Hindlimb muscle (tissue), 1 donor: ENCODE measurements at regions not wholly inside any gene's neighbourhood (a gene's known extent, or its start where the extent isn't known, plus 50 kb on each side); places are given as distances from the start of the nearest gene placed in this dataset.
"Not testable (repeated sequence)": the region's sequence is repeated elsewhere in the genome, so short reads cannot be mapped to it uniquely, and the experiment has no call there.

Experiments used
- DNase-seq: peaks from one replicate; pipeline ENCODE4 v3.0.0-alpha.2; 2013

DNA sequence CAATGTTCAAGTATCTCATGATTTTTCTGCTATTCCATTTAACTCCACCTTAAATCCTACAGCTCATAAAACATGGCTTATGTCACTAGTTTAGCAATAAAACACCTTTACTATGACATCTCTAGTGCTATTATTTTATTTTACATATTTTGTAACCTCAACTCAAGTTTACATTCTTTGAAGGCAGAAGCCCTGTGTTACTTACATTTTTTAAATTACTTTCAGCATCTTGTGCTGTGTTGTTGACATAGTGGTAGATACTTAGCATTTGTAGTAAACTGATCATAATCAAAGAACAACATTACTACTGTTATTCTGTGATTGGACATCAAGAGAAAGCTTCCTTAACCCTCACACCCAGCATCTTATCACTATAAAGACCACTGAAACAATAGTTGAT is 216.1 kb downstream of the BMP4 start:
- DNase-seq: no peak

DNA sequence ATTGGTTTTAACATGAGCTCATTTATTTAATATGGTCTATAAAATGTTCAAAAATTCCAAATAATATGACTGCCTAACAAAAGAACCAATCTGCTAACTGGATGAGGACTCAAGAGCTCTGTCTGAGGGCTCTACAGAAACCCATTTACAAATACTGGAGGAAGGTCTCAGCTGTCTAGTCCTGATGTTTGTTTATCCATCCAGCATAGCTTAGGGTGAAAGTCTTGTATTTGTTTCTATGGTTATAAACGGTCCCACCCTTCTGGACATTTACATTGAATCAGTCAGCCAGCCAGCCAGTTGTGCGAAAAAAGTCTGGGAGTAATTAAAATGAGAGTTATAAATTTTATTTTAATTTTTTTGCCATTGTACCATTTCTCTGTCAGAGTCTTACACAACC is 220.7 kb downstream of the BMP4 start:
- no peak for DNase-seq

DNA sequence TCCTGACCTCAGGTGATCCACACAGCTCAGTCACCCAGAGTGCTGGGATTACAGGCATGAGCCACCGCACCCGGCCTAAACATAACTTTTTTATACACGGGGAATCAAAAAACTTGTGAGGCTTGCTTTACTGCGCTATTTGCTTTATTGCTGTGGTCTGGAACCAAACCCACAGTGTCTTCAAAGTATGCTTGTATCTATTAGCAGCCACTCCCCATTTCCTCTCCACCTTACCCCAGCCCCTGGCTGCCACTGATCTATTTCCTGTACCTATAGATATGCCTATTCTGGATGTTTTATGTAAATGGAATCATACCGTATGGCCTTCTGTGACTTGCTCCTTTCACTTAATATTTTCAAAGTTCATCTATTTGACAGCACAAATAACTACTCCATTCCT is 233.4 kb downstream of the BMP4 start:
- DNase-seq: no peak

DNA sequence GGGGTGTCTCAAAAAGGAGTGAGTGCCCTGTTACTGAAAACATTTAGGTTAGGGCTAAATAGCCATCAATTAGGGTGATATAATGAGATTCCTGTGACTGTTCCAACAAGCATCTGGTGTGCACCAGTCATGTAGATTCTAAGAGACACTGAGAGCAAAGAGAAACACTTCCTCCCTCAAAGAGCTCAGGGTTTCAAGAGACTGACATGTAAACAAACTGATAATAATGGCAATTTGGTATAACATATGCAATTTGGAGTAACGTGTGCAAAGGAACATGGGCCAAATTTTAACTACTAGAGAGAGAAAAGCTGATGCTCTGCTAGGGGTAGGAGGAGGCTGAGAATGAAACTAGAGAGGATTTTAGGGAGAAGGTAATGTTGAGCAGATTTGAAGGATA is 237.1 kb downstream of the BMP4 start:
- DNase-seq: no peak

DNA sequence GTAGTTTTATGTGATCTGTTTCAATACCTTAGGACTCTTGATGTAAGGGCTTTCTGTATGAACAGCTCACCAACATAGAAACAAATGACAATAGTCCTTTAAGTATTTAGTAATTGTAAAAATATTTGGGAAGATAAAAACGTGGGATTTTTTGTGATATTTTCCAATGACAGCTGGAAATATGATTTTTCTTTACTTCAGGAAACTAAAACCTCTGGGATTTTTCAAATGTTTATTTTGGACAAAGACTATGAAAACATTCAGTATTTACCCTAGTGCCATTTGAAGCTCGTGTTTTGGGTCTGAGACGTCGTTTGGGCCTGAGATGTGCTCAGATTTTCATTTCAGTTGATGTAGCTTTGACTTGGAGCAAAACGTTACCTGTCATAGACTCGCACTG is 240.0 kb downstream of the BMP4 start:
- DNase-seq: peak; percentile 19

DNA sequence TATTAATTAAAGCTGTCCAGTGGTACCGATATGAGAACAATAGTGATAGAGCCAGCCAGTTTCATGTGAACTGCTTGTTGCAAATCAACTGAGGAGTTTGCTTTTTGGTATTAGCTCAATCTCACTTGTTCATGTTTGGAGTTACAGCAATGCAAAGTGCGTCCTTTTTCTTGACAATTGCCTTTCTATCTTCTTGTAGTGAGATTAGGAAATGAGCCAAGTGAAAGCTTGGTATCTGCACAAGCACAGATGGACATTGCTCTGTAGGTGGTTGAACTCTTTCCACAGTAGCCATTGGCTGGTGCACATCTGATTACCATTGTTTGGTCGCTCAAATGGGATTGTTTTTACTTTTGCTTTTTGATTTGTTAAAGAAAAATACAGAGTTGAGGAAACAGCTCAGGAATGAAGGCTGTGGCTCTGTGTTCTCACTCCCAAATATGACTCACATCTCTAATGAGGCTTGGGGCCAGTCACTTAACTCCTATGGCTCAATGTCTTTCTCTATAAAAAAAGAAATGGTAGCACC is 241.4 kb downstream of the BMP4 start:
- peak; percentile 15 for DNase-seq

DNA sequence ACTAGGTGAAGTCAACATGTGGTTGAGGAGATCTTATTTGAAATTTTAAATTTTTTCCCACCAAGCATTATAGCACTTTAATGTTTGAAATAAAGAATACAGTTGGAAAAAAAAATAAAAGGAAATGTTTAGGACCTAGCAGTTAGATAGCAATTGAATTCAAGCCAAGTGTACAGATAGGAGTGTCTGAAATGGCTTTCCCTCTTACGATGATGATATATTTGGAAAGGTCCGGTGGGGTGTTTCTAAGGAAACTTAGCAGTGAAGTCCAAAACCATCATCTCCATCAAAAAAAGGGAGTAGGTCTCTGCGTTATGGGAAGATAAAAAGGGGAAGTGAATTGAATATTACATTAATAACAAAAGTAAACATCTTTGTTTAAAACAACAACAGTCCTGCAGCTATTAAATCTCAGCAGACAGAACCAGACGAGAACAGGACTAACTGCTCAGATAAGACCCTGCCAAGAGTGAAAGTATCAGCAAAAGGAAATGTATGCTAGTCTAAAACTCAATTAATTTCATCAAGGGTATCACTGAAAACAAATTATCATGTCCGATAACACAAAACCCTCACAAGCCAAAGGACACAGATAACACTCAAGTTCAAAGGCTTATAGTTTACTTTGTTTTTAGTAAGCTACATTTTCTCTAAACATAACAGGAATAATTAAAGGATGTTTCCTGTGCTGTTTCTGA is 242.0 kb downstream of the BMP4 start:
- DNase-seq: no peak

DNA sequence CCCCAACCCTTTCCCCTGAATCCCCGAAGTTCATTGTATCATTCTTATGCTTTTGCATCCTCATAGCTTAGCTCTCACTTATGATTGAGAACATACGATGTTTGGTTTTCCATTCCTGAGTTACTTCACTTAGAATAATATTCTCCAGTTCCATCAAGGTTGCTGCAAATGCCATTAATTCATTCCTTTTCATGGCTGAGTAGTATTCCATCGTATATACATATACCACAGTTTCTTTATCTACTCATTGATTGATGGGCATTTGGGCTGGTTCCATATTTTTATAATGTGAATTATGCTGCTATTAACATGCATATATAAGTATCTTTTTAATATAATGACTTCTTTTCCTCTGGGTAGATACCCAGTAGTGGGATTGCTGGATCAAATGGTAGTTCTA is 243.7 kb downstream of the BMP4 start:
- not testable (repeated sequence) for DNase-seq

DNA sequence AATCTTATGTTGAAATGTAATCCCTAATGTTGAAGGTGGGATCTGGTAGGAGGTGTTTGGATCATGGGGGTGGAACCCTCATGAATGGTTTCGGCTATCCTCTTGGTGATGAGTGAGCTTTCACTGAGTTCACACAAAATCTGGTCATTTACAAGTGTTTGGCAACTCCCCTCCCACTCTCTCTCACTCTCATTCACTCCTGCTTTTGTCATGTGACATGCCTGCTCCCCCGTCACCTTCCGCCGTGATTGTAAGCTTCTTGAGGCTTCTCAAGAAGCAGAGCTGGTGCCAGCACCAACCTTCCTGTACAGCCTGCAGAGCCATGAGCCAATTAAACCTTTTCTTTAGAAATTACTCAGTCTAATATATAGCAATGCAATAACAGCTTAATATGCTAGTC is 245.4 kb downstream of the BMP4 start:
- DNase-seq: no peak

DNA sequence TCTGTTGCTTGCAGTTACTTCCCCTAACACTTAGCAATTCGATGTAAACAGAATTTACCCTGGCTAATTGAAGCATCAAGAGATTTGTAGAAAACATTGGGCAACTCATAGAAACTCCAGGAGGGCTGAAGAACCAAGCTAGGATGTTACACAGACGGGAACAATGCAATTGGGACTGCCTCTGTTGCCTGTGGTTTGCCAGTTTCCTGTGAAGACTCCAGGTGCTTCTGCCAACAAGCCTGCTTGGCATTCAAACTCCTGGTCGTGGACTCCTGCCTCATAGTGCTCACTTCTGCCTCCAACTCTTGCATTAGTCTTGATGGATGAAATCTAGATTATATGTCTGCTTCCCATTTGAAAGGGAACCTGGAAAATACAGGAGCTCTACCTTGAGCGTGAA is 246.0 kb downstream of the BMP4 start:
- DNase-seq: no peak

DNA sequence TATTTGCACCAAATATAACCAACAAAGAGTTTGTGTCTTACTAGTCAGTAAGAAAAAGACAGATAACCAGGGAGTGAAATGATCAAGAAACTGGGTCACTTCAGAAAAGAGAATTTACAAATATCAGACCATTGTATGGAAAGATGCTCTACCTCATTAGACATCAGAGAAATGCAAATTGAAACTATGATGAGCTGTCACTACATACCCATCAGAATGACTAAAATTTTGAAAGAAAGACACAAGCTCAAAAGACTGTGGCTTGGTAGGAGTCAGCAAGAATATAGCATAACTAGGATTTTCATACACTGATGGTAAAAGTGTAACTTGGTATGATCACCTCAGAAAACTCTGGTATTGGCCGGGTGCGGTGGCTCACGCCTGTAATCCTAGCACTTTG is 247.2 kb downstream of the BMP4 start:
- no peak for DNase-seq

DNA sequence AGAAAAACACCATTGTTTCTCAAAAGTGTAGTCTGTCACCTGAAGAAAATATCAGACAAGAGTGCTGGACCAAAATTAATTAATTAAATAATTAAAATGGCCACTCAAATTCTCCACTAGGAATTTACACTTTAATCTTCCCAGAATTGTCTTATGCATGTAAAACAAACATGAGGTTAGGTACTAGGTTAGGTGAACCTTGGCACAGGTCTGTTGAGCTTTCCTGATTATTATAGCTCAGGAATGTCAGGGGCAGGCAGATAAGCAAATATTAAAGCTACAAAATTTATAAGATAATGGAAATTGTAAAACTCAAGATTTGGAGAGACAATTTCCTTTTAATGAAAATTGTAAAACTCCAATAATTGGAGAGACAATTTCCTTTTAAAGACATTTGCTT is 253.2 kb downstream of the BMP4 start:
- DNase-seq: no peak

DNA sequence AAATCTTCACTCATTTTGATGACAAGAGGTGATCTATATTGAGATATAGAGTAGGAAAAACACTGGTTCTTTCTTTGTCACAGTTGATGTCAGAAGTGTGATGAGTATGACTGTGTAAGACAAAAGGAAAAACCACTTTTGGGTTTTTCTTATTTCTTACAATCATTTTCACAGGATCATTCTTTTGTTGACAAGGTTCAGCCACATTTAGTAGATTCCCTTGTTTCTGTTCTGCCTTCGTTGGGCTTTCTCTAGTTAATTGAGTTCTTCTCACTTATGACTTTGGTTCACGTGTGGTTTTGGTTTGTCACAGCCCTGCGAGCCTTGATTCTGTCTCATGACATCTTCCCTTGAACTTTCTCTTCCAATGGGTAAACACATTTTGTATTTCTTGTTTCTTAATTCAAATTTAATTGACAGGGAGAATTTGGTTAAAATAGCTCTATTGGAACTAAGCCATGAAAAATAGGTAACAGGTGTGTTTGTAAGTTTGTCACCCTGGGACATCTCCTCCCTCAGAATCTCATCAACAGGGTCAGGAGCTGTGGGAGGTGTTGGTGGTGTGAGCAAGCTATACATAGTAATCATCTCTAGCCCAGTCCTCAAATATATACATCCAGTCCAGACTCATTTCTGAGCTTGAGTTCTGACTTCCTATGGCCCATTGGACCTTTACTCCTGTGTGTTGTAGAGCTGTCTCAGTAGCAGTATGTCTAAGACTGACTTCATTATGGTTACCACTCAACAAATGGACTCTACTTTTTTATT is 255.3 kb downstream of the BMP4 start:
- no peak for DNase-seq

DNA sequence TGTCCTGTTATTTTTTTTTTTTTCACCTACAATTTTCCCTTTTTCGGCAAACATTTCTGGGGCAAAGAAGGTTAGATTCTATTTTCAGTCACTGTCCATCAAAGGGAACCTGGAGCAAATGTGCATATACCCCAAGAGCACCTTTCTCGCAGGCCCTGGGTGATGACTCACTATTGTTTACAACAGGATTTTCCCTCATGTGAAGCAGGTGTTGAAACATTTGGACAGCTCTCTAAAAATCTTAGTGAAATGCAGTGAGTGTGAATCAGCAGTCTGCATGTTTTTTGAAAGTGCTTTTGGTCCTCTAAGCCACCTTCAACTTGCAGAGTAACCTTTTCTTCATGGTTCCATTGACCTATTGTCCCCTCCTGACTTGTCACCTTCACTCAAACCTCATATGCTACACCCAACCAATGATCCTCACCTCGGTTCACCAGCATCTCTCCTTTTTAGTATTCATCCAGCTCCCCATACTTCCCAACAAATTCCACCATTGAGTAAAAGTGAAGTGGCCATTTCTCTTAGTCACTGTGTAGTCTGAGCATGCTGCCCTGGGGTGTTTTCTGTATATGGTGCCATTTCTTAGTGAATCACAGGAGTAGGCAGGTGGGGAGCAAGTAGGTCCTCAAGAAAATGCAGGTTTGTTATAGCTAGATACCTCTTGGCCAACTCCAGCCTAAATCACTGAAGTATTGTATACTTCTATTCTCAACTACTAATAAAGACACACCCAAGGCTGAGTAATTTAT is 260.2 kb downstream of the BMP4 start:
- no peak for DNase-seq

DNA sequence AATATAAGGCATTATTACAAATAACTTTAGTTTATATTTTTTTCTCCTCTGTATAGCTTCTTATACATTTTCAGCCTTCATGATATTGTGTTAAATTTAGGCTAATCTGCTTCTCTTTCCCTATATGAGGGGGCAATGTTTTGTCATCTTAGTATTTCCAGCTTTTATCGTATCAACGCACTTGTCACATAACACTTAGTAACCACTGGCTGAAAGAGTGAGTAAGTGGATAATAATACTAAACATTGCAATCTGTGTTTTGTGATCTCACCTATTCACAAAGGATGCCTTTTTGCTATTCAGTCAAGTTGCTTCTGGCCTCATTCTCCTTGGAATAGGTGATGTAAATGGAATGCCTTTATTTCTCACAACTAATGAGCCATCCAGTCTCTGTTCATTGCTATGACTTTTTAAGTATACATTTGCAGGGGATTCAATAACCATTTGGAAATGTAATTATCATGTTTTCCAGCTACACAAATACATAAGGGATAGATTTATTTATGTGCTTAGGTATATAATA is 260.9 kb downstream of the BMP4 start:
- no peak for DNase-seq

DNA sequence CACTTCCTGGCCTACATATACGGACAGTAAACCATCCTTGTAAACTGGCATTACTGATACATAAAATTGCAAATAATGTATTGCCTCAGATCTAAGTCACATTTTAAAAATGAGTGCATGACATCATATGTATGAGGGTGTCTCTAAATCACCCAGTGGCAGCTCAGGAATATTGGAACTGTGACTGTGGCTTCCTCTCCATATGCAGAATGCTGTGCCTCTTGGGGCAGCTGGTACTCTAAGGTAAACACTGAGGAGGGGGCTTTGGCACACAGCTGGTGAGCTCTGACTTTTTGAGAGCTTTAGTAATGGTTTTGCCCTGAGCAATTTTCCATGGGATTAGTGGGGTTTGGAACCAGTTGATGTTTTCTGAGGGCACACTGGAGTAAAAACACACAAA is 263.7 kb downstream of the BMP4 start:
- no peak for DNase-seq

DNA sequence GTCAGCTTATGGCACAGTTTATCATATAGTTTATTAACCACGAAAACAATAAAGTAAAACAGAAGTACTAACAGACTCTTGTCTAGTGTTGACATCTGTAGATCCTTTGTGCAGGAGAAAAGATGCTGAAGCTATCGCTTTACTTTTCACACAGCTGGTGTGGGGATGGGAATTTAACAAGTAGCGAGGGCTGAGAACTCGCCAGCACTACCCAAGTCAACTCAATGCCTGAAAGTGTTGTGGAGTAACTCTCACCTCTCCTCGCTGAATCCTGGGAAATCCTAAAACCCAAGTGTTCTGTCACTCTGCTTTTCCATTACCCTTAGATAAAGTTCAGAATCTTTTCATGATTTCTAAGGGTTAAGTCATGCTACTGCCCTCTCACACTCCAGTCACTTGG is 264.2 kb downstream of the BMP4 start:
- DNase-seq: no peak

DNA sequence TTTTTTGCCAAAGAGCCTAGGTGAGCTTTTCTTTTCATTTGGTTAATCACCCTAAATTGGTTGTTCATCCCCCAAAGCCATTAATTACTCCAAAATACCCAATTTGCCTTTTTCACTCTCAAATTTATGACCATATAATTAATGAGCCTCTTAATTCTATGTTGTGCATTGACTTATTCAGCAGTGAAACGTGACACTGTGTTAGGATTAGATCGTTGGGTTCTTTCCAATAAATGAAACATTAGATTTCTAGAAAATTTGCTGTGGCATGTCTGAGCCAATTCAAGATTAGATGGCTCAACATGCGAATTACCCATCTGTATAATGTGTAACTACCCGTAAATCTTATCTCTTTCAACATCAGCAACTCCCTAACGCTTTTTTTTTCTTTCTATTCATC is 273.4 kb downstream of the BMP4 start:
- DNase-seq: no peak

DNA sequence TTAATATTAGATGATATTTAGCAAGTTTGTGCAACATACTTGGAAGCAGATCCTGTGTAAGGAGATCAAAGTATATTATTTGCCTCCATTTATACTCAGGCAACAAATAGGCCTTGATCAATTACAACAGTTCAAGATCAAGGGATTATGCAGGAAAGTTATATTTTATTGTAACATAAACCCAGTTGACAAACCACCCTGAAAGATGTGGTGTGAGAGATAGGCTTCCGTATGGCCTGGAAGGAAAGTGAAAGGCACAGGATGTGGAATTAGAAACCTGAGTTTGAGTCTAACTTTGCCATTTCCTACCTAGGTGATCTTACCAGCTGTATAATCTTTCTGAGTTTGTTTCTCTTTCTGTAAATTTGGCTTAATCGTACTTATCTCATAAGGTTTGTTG is 284.1 kb downstream of the BMP4 start:
- no peak for DNase-seq

DNA sequence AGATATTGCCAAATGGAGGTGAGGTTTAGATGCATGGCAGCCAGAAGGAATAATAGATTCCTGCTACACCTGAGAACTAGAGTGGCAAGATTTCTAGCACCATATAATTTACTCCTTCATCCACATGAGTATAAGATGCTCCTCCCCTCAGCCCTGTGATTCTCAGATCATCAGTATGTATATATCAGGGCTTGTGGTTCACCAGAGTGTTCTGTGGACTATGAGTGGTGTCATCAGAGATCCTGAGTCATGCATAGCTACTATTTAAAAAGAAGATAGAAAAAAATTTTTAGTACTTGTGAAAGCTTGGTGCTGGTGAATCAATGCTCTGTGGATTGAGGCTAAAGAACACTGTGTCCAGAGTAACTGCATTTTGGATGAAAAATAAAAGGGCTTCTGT is 285.9 kb downstream of the BMP4 start:
- no peak for DNase-seq

DNA sequence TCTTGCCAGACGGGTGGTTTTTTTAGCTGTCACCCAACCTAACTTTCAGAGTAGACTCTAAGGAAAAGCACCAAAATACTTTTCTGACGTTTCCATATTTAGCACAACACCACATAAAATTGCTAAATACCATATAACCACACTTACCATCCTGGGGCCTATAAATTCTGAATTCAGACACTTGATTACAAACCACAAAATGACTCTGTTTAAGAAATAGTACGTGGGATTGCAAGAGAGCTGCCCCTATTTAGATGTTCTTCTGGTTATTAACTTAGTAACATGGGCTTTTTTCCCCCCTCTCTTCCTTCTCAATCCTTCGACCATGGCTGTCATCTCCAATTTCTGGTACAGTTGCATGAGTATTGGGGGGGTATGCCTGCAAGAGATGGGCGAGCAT is 287.7 kb downstream of the BMP4 start:
- no peak for DNase-seq

DNA sequence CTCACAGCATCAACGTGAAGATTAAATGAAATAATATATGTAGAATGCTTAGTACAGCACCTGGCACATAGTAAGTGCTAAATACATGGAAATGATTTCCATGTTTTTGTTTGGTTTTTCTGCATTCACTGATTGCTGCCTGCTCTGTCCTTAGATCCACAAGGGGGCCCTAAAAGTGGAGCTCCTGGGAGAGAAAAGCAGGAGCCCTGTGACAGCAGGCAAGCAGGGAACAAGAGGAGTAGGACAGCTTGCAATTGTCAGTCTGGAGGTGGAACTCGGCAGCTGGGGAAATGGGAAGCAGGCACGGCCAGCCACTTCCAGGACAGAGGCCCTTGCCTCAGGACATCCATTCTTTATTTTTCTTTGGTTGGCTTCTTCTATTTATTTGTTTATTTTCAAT is 292.9 kb downstream of the BMP4 start:
- no peak for DNase-seq

DNA sequence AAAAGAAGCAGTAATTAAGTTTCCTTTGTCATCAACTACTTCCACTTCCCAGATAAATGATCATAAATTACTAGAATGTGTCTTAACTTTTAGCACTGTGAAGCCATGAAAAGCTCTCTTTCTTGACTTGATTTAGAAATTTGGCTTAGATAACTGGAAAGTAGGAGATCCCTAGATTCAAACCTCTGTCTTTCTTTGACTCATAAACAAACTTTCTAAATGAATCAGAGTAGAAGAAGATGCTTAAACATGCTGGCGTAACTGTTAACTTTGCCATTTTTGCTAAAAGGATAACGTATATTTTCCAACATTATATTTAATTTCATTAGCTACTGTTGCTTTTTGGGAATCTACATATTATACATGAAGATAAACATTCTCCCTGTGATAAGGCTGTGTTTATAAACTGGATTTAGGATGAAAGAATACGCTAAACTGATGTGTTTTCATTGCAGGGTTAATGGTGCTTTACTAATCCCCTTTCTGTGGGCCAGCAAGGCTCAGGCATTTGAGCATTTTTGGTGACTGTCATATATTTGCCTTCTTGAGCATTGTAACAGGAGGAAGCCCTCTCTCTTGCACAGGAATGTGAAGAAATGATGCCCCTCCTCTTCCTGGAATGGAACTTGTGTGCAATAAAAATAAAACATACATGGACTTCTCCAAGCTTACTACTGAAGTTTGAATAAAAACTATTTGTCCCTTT is 301.4 kb downstream of the BMP4 start:
- no peak for DNase-seq
